HG03280 (cell line): ENCODE measurements at regions not wholly inside any gene's neighbourhood (a gene's known extent, or its start where the extent isn't known, plus 50 kb on each side); places are given as distances from the start of the nearest gene placed in this dataset.
"Not testable (repeated sequence)": the region's sequence is repeated elsewhere in the genome, so short reads cannot be mapped to it uniquely, and the experiment has no call there.

ENCODE experiments used
- ATAC-seq: cut with Tn5 transposase; IDR thresholded peaks from one replicate; pipeline ENCODE4 v1.9.1; 2021; ENCODE audit warnings: mild to moderate bottlenecking, moderate library complexity; ENCODE audit not compliant: unreplicated experiment

GRCh38 chr21:31417214-31417613, 73.2 kb upstream of the TIAM1 start:
- ATAC-seq, result not testable (repeated sequence)

- ATAC-seq, result no peak
Observed at GRCh38 chr21:31416465-31416864, 72.4 kb upstream of the TIAM1 start.

GRCh38 chr21:31414263-31415000, 70.4 kb upstream of the TIAM1 start:
- no peak for ATAC-seq

- no peak for ATAC-seq
Observed at GRCh38 chr21:31413698-31414097, 69.6 kb upstream of the TIAM1 start.

- ATAC-seq, result no peak
Observed at GRCh38 chr21:31410499-31411131, 66.6 kb upstream of the TIAM1 start.

- no peak for ATAC-seq
Observed at GRCh38 chr21:31409831-31410487, 65.9 kb upstream of the TIAM1 start.

- no peak for ATAC-seq
Observed at GRCh38 chr21:31408301-31409088, 64.4 kb upstream of the TIAM1 start.

- ATAC-seq, result no peak
Observed at GRCh38 chr21:31406510-31406909, 62.4 kb upstream of the TIAM1 start.

GRCh38 chr21:31405604-31406003, 61.5 kb upstream of the TIAM1 start:
- no peak for ATAC-seq

GRCh38 chr21:31403596-31404333, 59.7 kb upstream of the TIAM1 start:
- no peak for ATAC-seq

- ATAC-seq, result no peak
Observed at GRCh38 chr21:31399591-31399990, 55.5 kb upstream of the TIAM1 start.

- no peak for ATAC-seq
Observed at GRCh38 chr21:31398574-31398973, 54.5 kb upstream of the TIAM1 start.

- ATAC-seq, result no peak
Observed at GRCh38 chr21:31397939-31398338, 53.9 kb upstream of the TIAM1 start.

- no peak for ATAC-seq
Observed at GRCh38 chr21:31397515-31397926, 53.5 kb upstream of the TIAM1 start.

GRCh38 chr21:31397030-31397429, 53.0 kb upstream of the TIAM1 start:
- no peak for ATAC-seq

- ATAC-seq, result no peak
Observed at GRCh38 chr21:31396399-31396798, 52.3 kb upstream of the TIAM1 start.

GRCh38 chr21:31395791-31396190, 51.7 kb upstream of the TIAM1 start:
- no peak for ATAC-seq

GRCh38 chr21:31395268-31395667, 51.2 kb upstream of the TIAM1 start:
- no peak for ATAC-seq

GRCh38 chr21:31394309-31394708, 50.2 kb upstream of the TIAM1 start:
- ATAC-seq, result no peak
